Gastrocnemius medialis (tissue), 4 donors: ENCODE measurements at regions not wholly inside any gene's neighbourhood (a gene's known extent, or its start where the extent isn't known, plus 50 kb on each side); places are given as distances from the start of the nearest gene placed in this dataset.

Experiments
- ATAC-seq, 2 donors: fragments of 150-250 bp; one replicate each; pipeline ENCODE4 v1.9.1; 2016
- DNase-seq, 2 donors: peaks; one replicate each; pipeline ENCODE4 v3.0.0-alpha.2; 2019
- H3K27ac ChIP-seq, 4 donors: fragments of 200-600 bp; sonication (generic); 1 replicate in 1 of 4; 2 replicates in 3 of 4; pipeline ENCODE4 v1.5.1; 2016 to 2018; ENCODE audit warnings: mild to moderate bottlenecking in 2 of 4, moderate library complexity in 1 of 4
- H3K27me3 ChIP-seq, 3 donors: fragments of 200-600 bp; sonication (generic) in 2 of 3; 1 replicate in 1 of 3; 2 replicates in 2 of 3; pipeline versions ENCODE4 v1.5.1 to v1.6.0; 2016 to 2019; ENCODE audit warnings: mild to moderate bottlenecking in 1 of 3, moderate library complexity in 1 of 3
- H3K36me3 ChIP-seq, 2 donors: fragments of 200-600 bp; sonication (generic) in 1 of 2; one replicate each; pipeline ENCODE4 v1.5.1; 2017 to 2018
- H3K4me1 ChIP-seq, 2 donors: fragments of 200-600 bp; sonication (generic) in 1 of 2; one replicate each; pipeline ENCODE4 v1.5.1; 2016 to 2017; ENCODE audit warnings: mild to moderate bottlenecking in 2 of 2
- H3K4me3 ChIP-seq, 4 donors: fragments of 200-600 bp; sonication (generic) in 3 of 4; 1 replicate in 1 of 4; 2 replicates in 3 of 4; pipeline ENCODE4 v1.5.1; 2016 to 2019; ENCODE audit warnings: mild to moderate bottlenecking in 2 of 4
- H3K9me3 ChIP-seq, 3 donors: fragments of 200-600 bp; sonication (generic) in 2 of 3; 1 replicate in 1 of 3; 2 replicates in 2 of 3; pipeline ENCODE4 v1.5.1; 2016 to 2019
- POLR2A ChIP-seq, 2 donors: fragments of 450-650 bp; IDR thresholded peaks; one replicate each; pipeline ENCODE4 v1.6.1; 2017; ENCODE audit warnings: antibody characterized with exemption in 2 of 2, mild to moderate bottlenecking in 2 of 2, moderate library complexity in 2 of 2
- in situ Hi-C, 4 donors: fragments of 200-750 bp; cut with MboI; loops; one replicate each; pipeline versions ENCODE4 v1.15.0 to v1.8.0; 2017; ENCODE audit warnings: low sequenced_read_pairs in 4 of 4
- intact Hi-C: fragments of 100-400 bp; cut with DNase I; formaldehyde crosslinking; loops from one replicate; pipeline ENCODE4 v1.15.1; 2023; ENCODE audit warnings: low total_unique reads
- TF ChIP-seq, protein P1 (sequence below), 5 experiments: fragments of 450-650 bp in 3 of 5; fragments of 200-600 bp in 2 of 5; sonication (generic) in 2 of 5; IDR thresholded peaks in 4 of 5; conservative IDR thresholded peaks in 1 of 5; 1 replicate in 4 of 5; 2 replicates in 1 of 5; pipeline ENCODE4 v1.5.1; 2016 to 2019; ENCODE audit warnings: antibody characterized with exemption in 5 of 5, mild to moderate bottlenecking in 3 of 5, moderate library complexity in 3 of 5

DNA sequence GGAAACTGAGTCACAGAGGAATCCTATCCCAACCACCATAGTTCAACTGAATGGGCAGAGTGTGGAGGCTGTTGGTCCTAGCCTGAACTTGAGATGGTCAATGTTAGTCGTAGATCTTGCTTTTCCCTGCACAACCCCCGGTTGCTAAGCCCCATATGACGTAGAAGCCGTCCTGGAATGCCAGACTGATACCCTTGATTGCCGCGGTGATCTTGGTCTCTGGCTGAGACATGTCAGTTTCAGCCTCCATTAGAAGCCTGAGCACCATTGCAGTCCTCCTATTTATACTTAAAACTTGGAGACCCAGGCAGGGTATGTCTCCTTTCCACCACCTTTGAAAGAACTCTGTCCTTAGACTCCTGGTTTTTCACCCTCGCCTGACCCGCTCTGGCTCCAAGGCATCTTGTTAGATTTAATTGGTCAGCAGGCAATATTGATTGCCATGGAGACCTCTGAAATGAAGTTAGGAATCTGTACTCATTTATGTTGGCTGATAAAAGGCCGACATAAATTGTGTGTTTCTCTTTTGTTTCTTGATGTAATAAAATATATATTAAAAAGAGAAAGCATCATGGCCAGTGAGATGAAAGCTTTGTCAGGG, 53.4 kb downstream of the RPLP1 start:
- no peak for DNase-seq
- Histone ChIP-seq H3K9me3 (no peaks in the 10 kb centered on the region), H3K36me3 (no peaks in the 10 kb centered on the region), H3K27me3 (no peaks in the 10 kb centered on the region), H3K4me1 (no peaks in the 10 kb centered on the region), H3K4me3 (no peak overlapping the region), H3K27ac (no peak overlapping the region)
- TF ChIP-seq, protein P1, sequence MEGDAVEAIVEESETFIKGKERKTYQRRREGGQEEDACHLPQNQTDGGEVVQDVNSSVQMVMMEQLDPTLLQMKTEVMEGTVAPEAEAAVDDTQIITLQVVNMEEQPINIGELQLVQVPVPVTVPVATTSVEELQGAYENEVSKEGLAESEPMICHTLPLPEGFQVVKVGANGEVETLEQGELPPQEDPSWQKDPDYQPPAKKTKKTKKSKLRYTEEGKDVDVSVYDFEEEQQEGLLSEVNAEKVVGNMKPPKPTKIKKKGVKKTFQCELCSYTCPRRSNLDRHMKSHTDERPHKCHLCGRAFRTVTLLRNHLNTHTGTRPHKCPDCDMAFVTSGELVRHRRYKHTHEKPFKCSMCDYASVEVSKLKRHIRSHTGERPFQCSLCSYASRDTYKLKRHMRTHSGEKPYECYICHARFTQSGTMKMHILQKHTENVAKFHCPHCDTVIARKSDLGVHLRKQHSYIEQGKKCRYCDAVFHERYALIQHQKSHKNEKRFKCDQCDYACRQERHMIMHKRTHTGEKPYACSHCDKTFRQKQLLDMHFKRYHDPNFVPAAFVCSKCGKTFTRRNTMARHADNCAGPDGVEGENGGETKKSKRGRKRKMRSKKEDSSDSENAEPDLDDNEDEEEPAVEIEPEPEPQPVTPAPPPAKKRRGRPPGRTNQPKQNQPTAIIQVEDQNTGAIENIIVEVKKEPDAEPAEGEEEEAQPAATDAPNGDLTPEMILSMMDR (IDR thresholded peaks at IDR 0.05 in 4 of 5, conservative IDR thresholded peaks at IDR 0.05 in 1 of 5): no peak
- no peak for TF ChIP-seq POLR2A (IDR thresholded peaks at IDR 0.05)
- in situ Hi-C loops: no loop called here
- intact Hi-C loops: no loop called here
- ATAC-seq: no peak

DNA sequence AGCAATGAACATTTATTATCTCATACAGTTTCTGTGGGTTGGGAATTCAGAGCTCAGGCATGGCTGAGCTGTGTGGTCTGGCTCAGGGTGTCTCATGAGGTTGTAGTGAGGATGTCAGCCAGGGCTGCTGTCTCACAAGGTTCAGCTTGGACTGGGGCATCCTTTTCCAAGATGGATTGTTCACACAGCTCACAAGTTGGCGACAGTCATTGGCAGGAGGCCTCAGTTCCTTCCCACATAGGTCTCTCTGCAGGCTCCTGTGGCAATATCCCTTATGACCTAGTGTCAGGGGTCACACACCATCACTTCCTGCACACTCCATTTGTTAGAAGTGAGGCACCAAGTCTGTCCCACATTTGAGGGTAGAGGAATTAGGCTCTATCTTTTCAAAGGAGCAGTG, 56.0 kb downstream of the RPLP1 start:
- Histone ChIP-seq H3K9me3 (no peaks in the 10 kb centered on the region), H3K36me3 (no peaks in the 10 kb centered on the region), H3K27ac (no peak overlapping the region), H3K4me1 (no peaks in the 10 kb centered on the region), H3K27me3 (no peaks in the 10 kb centered on the region), H3K4me3 (no peak overlapping the region)
- in situ Hi-C loops (no loop called here), intact Hi-C loops (no loop called here)
- ATAC-seq (no peak), DNase-seq (no peak)
- no peak for TF ChIP-seq POLR2A (IDR thresholded peaks at IDR 0.05)
- TF ChIP-seq, protein P1 (IDR thresholded peaks at IDR 0.05 in 4 of 5, conservative IDR thresholded peaks at IDR 0.05 in 1 of 5): no peak

- H3K36me3 ChIP-seq: no peaks in the 10 kb centered on the region
- no peak for ATAC-seq
- no peak for DNase-seq
- intact Hi-C loops (no loop called here), in situ Hi-C loops (no loop called here)
- no peak overlapping the region for H3K27ac ChIP-seq
- H3K4me3 ChIP-seq: no peak overlapping the region
- H3K27me3 ChIP-seq: no peaks in the 10 kb centered on the region
- no peaks in the 10 kb centered on the region for H3K4me1 ChIP-seq
- H3K9me3 ChIP-seq: no peaks in the 10 kb centered on the region
- no peak for TF ChIP-seq POLR2A (IDR thresholded peaks at IDR 0.05)
- TF ChIP-seq, protein P1 (IDR thresholded peaks at IDR 0.05 in 4 of 5, conservative IDR thresholded peaks at IDR 0.05 in 1 of 5): no peak
Measured at GRCh38 chr15:69509131-69509530, 56.5 kb downstream of the RPLP1 start.

DNA sequence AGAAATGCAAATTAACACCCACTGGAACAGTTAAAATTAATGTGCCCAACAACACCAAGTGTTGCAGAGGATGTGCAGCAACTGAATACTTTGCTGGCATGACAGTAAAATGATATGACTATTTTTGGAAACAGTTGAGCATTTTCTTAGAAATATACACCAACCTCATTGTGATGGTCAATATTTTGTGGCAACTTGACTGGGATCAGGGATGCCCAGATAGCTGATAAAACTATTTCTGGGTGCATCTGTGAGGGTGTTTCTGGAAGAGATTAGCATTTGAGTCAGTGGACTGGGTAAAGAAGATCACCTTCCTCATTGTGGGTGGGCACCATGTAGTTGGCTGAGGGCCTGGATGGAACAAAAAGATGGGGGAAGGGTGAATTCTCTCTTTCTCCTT, 57.9 kb downstream of the RPLP1 start:
- no peak overlapping the region for H3K4me3 ChIP-seq
- H3K36me3 ChIP-seq: no peaks in the 10 kb centered on the region
- no peaks in the 10 kb centered on the region for H3K4me1 ChIP-seq
- TF ChIP-seq POLR2A (IDR thresholded peaks at IDR 0.05): no peak
- TF ChIP-seq, protein P1 (IDR thresholded peaks at IDR 0.05 in 4 of 5, conservative IDR thresholded peaks at IDR 0.05 in 1 of 5): no peak
- intact Hi-C loops (no loop called here), in situ Hi-C loops (no loop called here)
- no peaks in the 10 kb centered on the region for H3K9me3 ChIP-seq
- no peak for ATAC-seq
- no peak overlapping the region for H3K27ac ChIP-seq
- no peaks in the 10 kb centered on the region for H3K27me3 ChIP-seq
- no peak for DNase-seq

GRCh38 chr15:69511015-69511414, 58.4 kb downstream of the RPLP1 start:
- Histone ChIP-seq H3K27ac (no peak overlapping the region), H3K27me3 (no peaks in the 10 kb centered on the region), H3K36me3 (no peaks in the 10 kb centered on the region), H3K4me1 (no peaks in the 10 kb centered on the region), H3K4me3 (no peak overlapping the region), H3K9me3 (no peaks in the 10 kb centered on the region)
- intact Hi-C loops (no loop called here), in situ Hi-C loops (no loop called here)
- ATAC-seq (no peak), DNase-seq (no peak)
- no peak for TF ChIP-seq POLR2A (IDR thresholded peaks at IDR 0.05)
- TF ChIP-seq, protein P1 (IDR thresholded peaks at IDR 0.05 in 4 of 5, conservative IDR thresholded peaks at IDR 0.05 in 1 of 5): no peak
